Bronchial epithelial cell (primary cell): ENCODE measurements at regions not wholly inside any gene's neighbourhood (a gene's known extent, or its start where the extent isn't known, plus 50 kb on each side); places are given as distances from the start of the nearest gene placed in this dataset.

Source experiments
- DNase-seq: peaks from one replicate; pipeline ENCODE4 v3.0.0-alpha.2; 2010; ENCODE audit warnings: low read depth
- FAIRE-seq: peaks from 2 replicates; lab custom pipeline; 2011; peaks lifted over from hg19 to GRCh38; lab: Jason Lieb, UNC
- H3K27me3 ChIP-seq: 2 replicates; pipeline ENCODE4 v1.5.1; 2011; ENCODE audit warnings: low read length; ENCODE audit not compliant: control insufficient read depth, insufficient read depth
- H3K36me3 ChIP-seq: 2 replicates; pipeline ENCODE4 v1.5.1; 2011; ENCODE audit warnings: low read length; ENCODE audit not compliant: control insufficient read depth, insufficient read depth
- H3K4me3 ChIP-seq: 2 replicates; pipeline ENCODE4 v1.5.1; 2011; ENCODE audit warnings: mild to moderate bottlenecking, low read depth, low read length, control low read depth
- TF ChIP-seq, protein P1 (sequence below): IDR thresholded peaks from 2 replicates; pipeline ENCODE4 v1.5.1; 2011; ENCODE audit warnings: mild to moderate bottlenecking, moderate library complexity, low read length, control low read depth, inconsistent platforms; ENCODE audit not compliant: insufficient read depth, severe bottlenecking

DNA sequence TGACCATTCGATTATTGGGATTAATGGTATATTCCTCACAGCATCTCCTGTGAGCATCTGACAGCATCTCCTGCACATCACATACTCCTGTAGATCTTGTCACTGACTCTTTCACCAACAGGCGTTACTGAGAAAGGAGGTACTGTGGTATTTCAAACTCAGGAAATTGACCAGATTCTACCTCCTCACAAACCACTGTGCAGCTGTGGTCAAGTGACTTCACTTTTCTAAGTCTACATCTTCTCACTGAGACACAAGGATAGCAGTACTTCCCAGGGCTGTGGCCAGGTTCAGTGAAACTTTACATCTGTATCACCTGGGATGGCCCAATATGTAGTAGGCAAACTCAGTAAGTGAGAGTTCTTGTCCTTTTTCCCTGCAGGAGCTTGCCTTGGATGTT lies 332.3 kb upstream of the ADAMTSL1 start:
- Histone ChIP-seq H3K36me3 (no peaks in the 10 kb centered on the region), H3K4me3 (no peak overlapping the region), H3K27me3 (no peaks in the 10 kb centered on the region)
- FAIRE-seq (no peak), DNase-seq (no peak)
- TF ChIP-seq, protein P1, sequence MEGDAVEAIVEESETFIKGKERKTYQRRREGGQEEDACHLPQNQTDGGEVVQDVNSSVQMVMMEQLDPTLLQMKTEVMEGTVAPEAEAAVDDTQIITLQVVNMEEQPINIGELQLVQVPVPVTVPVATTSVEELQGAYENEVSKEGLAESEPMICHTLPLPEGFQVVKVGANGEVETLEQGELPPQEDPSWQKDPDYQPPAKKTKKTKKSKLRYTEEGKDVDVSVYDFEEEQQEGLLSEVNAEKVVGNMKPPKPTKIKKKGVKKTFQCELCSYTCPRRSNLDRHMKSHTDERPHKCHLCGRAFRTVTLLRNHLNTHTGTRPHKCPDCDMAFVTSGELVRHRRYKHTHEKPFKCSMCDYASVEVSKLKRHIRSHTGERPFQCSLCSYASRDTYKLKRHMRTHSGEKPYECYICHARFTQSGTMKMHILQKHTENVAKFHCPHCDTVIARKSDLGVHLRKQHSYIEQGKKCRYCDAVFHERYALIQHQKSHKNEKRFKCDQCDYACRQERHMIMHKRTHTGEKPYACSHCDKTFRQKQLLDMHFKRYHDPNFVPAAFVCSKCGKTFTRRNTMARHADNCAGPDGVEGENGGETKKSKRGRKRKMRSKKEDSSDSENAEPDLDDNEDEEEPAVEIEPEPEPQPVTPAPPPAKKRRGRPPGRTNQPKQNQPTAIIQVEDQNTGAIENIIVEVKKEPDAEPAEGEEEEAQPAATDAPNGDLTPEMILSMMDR, result no peak

DNA sequence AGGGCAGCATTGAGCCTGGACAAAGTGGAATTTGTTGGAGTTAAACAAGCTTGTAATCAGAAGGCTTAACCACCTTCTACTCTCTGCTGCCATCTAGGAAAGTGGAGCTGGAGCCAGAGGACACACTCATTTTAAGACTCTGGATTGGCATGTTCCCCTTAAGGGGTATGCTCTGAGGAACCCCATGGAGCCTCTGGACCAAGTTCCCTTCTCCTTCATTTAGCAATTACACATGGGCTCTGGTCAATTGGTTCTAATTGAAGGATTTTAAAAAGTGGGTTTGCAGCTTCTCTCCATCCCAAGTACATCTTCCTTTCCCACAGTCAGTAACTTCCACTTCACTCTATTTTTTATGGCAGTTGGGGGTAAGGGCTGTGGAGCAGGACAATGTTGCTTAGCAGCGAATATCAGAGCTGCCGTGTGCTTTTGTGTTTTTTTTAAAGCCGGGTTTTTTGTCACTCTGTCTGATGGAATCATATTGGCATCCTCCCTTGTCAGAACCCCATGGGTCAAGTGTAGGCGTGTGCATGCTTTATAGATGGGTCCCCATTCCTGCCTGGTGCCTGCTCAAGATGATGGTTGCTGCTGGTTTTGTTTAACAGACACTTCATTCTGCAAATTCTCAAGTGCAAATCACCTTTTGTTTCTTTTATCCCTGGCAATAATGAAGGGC lies 330.7 kb upstream of the ADAMTSL1 start:
- FAIRE-seq, result no peak
- peak; percentile 6 for DNase-seq
- H3K27me3 ChIP-seq, result no peaks in the 10 kb centered on the region
- TF ChIP-seq, protein P1, result peak; percentile 22
- H3K4me3 ChIP-seq, result no peak overlapping the region
- no peaks in the 10 kb centered on the region for H3K36me3 ChIP-seq

DNA sequence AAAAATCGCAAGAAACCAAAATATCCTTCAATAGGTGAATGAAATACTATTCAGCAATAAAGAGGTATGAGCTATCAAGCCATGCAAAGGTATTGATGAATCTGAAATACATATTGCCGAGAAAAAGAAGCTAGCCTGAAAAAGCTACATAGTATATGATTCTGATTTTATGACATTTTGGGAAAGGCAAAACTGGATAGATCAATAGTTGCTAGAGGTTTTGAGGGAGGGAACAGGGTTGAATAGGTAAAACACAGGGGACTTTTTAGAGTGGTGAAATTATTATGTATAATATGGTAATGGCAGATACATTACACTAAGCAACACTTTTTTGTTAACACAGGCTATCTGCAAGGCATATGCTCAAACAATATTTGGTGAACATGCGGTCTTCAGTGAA lies 327.6 kb upstream of the ADAMTSL1 start:
- no peaks in the 10 kb centered on the region for H3K27me3 ChIP-seq
- FAIRE-seq, result no peak
- TF ChIP-seq, protein P1, result no peak
- DNase-seq, result no peak
- no peak overlapping the region for H3K4me3 ChIP-seq
- H3K36me3 ChIP-seq, result no peaks in the 10 kb centered on the region

DNA sequence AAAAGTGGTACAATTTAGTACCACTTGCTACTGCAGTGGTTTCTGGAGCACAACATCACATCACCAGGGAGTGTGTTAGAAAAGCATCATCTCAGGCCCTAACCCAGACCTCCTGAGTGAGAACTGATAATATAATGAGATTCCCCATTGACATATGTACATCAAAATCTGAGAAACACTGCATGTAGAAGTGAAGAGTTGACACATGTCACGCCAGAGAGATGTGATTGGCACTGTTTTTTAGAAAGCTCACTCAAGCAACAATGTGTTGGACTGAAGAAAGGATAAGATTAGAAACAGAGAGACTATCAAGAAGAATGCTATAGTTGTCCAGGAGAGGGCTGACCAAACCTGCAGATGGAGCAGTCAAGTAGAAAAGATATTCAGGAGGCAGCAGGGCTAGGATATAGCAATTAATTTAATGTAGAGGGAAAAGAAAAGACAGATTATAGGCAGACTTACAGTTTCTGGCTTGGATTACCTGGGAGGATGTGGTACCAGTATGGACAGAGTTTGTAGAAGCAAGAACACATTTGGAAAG lies 324.4 kb upstream of the ADAMTSL1 start:
- FAIRE-seq (no peak), DNase-seq (no peak)
- no peaks in the 10 kb centered on the region for H3K36me3 ChIP-seq
- H3K27me3 ChIP-seq, result no peaks in the 10 kb centered on the region
- no peak overlapping the region for H3K4me3 ChIP-seq
- TF ChIP-seq, protein P1, result no peak

DNA sequence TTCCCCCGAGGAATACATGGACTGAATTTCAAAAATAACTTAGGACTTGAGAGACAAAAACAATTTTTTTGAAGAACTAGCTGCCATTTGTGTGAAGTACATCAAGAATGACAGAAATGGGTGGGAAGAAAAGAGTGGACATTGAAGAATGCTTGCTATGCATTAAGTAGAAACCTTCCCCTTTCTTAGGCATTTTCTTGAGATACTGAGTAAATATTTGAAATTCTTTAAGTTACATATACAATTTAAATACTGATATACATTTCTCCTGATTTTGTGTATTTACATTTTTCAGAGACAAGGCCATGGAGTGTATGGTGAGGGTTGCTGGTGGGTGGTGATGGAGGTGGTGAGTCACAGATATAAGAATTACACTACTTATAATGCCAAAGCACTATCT lies 319.3 kb upstream of the ADAMTSL1 start:
- no peaks in the 10 kb centered on the region for H3K36me3 ChIP-seq
- TF ChIP-seq, protein P1, result no peak
- DNase-seq (no peak), FAIRE-seq (no peak)
- H3K27me3 ChIP-seq, result no peaks in the 10 kb centered on the region
- no peak overlapping the region for H3K4me3 ChIP-seq

DNA sequence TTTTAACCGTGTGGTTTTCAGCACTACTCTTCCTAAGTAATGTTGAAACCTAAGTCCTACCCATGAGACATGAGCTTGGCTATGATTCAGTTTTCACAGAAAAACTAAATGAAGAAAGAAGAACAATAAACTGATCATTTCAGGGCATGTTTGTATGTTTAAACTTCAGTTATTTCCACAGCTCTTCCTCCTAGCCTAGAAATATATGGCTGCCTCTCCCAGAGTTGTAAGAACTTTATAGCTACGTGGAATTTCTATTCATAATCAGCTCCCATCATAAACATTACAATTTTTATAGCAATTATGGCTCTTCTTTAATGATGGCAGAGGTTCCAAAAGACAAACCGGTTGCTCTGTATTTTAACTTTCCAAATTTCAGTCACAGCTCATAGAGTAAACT lies 314.7 kb upstream of the ADAMTSL1 start:
- Histone ChIP-seq H3K27me3 (no peaks in the 10 kb centered on the region), H3K36me3 (no peaks in the 10 kb centered on the region), H3K4me3 (no peak overlapping the region)
- TF ChIP-seq, protein P1, result no peak
- FAIRE-seq, result no peak
- DNase-seq, result no peak
